ENCODE measurements at regions not wholly inside any gene's neighbourhood (a gene's known extent, or its start where the extent isn't known, plus 50 kb on each side); places are given as distances from the start of the nearest gene placed in this dataset.

DNA sequence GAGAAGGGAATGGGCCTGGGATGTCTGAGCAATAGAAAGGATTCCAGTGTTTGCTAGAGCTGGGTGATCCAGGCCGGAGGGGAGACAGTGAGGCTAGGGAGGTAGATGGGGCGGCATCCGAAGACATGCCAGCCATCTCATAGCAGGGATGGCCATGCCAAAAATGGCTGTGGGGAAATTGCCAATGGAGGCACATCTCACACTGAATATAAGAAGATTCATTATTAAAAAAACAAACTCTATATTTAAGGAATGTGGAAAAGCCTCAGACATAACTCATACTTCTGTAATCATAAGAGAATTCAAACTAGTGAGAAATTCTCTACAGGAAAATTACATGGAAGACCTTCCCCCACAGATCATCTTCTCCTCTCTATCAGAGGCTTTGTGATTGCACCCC, 289.2 kb downstream of the FGF9 start:
- Histone ChIP-seq H4K20me1 (ENCODE audit: insufficient read depth, low read length) (no peaks in the 10 kb centered on the region), H3K14ac (replicated peaks; ENCODE audit: low read depth, low read length) (no peak overlapping the region), H2AFZ (replicated peaks; ENCODE audit: low read length, poor library complexity) (peak overlapping the region; percentile 6), H3K18ac (ENCODE audit: low read depth, low read length) (peak overlapping the region; percentile 61), H4K91ac (ENCODE audit: insufficient read depth, low read depth, low read length) (peak overlapping the region; percentile 16; the same call in 1 of the 2 replicates), H2BK20ac (ENCODE audit: low read depth, low read length) (peak overlapping the region; percentile 64), H3K79me1 (ENCODE audit: low read depth in 1 of 2, low read length in 2 of 2) (no peaks in the 10 kb centered on the region), H3K9me1 (ENCODE audit: insufficient read depth, low read length) (peaks cover 3% of the 10 kb centered on the region; the same call in 1 of the 2 replicates), H2AK9ac (replicated peaks; ENCODE audit: low read depth, low read length, poor library complexity) (no peak overlapping the region), H3K4me3 (ENCODE audit: insufficient read depth, low read depth, low read length) (no peak overlapping the region), H3K36me3 (ENCODE audit: control insufficient read depth, insufficient read depth, low read length) (no peaks in the 10 kb centered on the region), H4K8ac (ENCODE audit: low read depth in 2 of 2, low read length in 2 of 2) (peak overlapping the region in 1 of 2 experiments; percentile 47; a peak in 2 of 4 replicates), H3K56ac (ENCODE audit: extremely low read depth, insufficient read depth, low read length) (no peak overlapping the region), H2BK120ac (ENCODE audit: low read depth, low read length) (peak overlapping the region; percentile 55), H2BK15ac (ENCODE audit: low read depth, low read length) (0 out of 3 replicates have a peak overlapping the region, but pooled peaks have one; percentile 0), H3K27ac (ENCODE audit: insufficient read depth, low read length) (no peak overlapping the region; the same call in 1 of the 2 replicates), H2BK5ac (ENCODE audit: low read depth, low read length, poor library complexity, severe bottlenecking) (peak overlapping the region; percentile 0), H3K27me3 (ENCODE audit: control insufficient read depth, insufficient read depth, low read length) (no peaks in the 10 kb centered on the region), H3K9me3 (ENCODE audit: control insufficient read depth, insufficient read depth, low read length) (peaks cover 3% of the 10 kb centered on the region; the same call in 1 of the 2 replicates), H3K4ac (ENCODE audit: low read depth, low read length) (peak overlapping the region; percentile 61), H3K4me2 (ENCODE audit: low read depth, low read length) (no peak overlapping the region), H3K9ac (ENCODE audit: low read depth, low read length) (no peak overlapping the region), H3K23ac (ENCODE audit: low read depth, low read length) (no peak overlapping the region), H2AK5ac (ENCODE audit: low read depth, low read length) (peak overlapping the region; percentile 5; the same call in 1 of the 2 replicates), H4K5ac (ENCODE audit: low read depth, low read length) (peak overlapping the region; percentile 19; the same call in 1 of the 2 replicates), H3K4me1 (ENCODE audit: control insufficient read depth, insufficient read depth, low read length) (peaks cover 10% of the 10 kb centered on the region)
- BruUV-seq (replicated peaks): no TSS peak
- no CpG with 5 or more reads among the region's 3 CpGs for WGBS, 2 experiments (ENCODE audit: extremely low coverage in 2 of 2, insufficient read length in 1 of 2)
- dilution Hi-C loops (cut with HindIII; ENCODE audit: low sequenced_read_pairs, unreplicated experiment) (no loop called here), in situ Hi-C loops (cut with MboI; ENCODE audit: low sequenced_read_pairs) (loop anchor here (25.0 kb wide), 1 partner anchor 1352 kb away; no protein-coding TSS in a partner anchor), intact Hi-C loops (cut with micrococcal nuclease) (no loop called here)
- ChIA-PET POLR2A (ENCODE audit: unreplicated experiment) (no interaction called here), CTCF (no interaction called here)
- DNase-seq (peak; percentile 27), ATAC-seq (ENCODE audit: low read depth) (peak; percentile 54)
- no peak for TF ChIP-seq MAZ (IDR thresholded peaks at IDR 0.05; ENCODE audit: borderline replicate concordance, low read depth, low read length)
- no peak for TF ChIP-seq BHLHE40 (IDR thresholded peaks at IDR 0.05; ENCODE audit: low read depth, low read length)
